ENCODE measurements at regions not wholly inside any gene's neighbourhood (a gene's known extent, or its start where the extent isn't known, plus 50 kb on each side); places are given as distances from the start of the nearest gene placed in this dataset.

DNA sequence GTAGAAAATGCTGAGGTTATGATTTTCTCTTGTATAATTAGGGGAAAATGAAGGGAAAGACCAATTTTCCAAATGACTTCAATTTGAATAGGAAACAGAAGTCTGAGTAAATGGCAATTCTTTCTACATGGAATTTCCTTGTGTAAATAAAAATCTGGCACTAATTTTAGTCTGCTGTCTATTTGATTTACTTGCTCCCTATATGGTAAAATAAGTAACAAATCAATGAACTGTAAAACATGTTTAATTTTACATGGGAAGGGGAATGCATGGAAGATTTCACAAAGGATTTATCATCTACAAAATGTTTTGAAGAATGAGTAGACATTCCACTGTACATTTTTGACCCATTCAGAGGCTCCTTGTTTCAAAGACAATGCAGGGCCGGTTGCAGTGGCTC is 811.6 kb upstream of the GOT2 start:
- TF ChIP-seq, protein P1, sequence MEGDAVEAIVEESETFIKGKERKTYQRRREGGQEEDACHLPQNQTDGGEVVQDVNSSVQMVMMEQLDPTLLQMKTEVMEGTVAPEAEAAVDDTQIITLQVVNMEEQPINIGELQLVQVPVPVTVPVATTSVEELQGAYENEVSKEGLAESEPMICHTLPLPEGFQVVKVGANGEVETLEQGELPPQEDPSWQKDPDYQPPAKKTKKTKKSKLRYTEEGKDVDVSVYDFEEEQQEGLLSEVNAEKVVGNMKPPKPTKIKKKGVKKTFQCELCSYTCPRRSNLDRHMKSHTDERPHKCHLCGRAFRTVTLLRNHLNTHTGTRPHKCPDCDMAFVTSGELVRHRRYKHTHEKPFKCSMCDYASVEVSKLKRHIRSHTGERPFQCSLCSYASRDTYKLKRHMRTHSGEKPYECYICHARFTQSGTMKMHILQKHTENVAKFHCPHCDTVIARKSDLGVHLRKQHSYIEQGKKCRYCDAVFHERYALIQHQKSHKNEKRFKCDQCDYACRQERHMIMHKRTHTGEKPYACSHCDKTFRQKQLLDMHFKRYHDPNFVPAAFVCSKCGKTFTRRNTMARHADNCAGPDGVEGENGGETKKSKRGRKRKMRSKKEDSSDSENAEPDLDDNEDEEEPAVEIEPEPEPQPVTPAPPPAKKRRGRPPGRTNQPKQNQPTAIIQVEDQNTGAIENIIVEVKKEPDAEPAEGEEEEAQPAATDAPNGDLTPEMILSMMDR (IDR thresholded peaks at IDR 0.05): no peak
- no peak for TF ChIP-seq POLR2AphosphoS5 (IDR thresholded peaks at IDR 0.05)
- no peak for TF ChIP-seq POLR2A (IDR thresholded peaks at IDR 0.05)

All from prostate gland (tissue), 2 donors.